ENCODE measurements at regions not wholly inside any gene's neighbourhood (a gene's known extent, or its start where the extent isn't known, plus 50 kb on each side); places are given as distances from the start of the nearest gene placed in this dataset.

- no peak for DNase-seq (ENCODE audit: low read depth in 2 of 2)
Observed at GRCh38 chr10:3723766-3724165, 61.2 kb downstream of the KLF6 start.

- no peak for DNase-seq (ENCODE audit: low read depth in 2 of 2)
Observed at GRCh38 chr10:3720228-3721019, 64.6 kb downstream of the KLF6 start.

- DNase-seq (ENCODE audit: low read depth in 2 of 2), result no peak
Observed at GRCh38 chr10:3719024-3719843, 65.8 kb downstream of the KLF6 start.

GRCh38 chr10:3716093-3716492 is 68.9 kb downstream of the KLF6 start:
- DNase-seq (ENCODE audit: low read depth in 2 of 2), result no peak

- DNase-seq (ENCODE audit: low read depth in 2 of 2), result no peak
Observed at GRCh38 chr10:3714967-3715366, 70.0 kb downstream of the KLF6 start.

- no peak for DNase-seq (ENCODE audit: low read depth in 2 of 2)
Observed at GRCh38 chr10:3714531-3714930, 70.5 kb downstream of the KLF6 start.

GRCh38 chr10:3712707-3713106 is 72.3 kb downstream of the KLF6 start:
- no peak for DNase-seq (ENCODE audit: low read depth in 2 of 2)

- DNase-seq (ENCODE audit: low read depth in 2 of 2), result no peak
Observed at GRCh38 chr10:3711918-3712317, 73.1 kb downstream of the KLF6 start.

- DNase-seq (ENCODE audit: low read depth in 2 of 2), result no peak
Observed at GRCh38 chr10:3710764-3711163, 74.2 kb downstream of the KLF6 start.

GRCh38 chr10:3709456-3710060 is 75.5 kb downstream of the KLF6 start:
- no peak for DNase-seq (ENCODE audit: low read depth in 2 of 2)

GRCh38 chr10:3708852-3709251 is 76.2 kb downstream of the KLF6 start:
- no peak for DNase-seq (ENCODE audit: low read depth in 2 of 2)

- no peak for DNase-seq (ENCODE audit: low read depth in 2 of 2)
Observed at GRCh38 chr10:3704565-3705325, 80.3 kb downstream of the KLF6 start.

GRCh38 chr10:3702569-3702968 is 82.4 kb downstream of the KLF6 start:
- DNase-seq (ENCODE audit: low read depth in 2 of 2), result no peak

- DNase-seq (ENCODE audit: low read depth in 2 of 2), result no peak
Observed at GRCh38 chr10:3702056-3702546, 82.9 kb downstream of the KLF6 start.

GRCh38 chr10:3701491-3701890 is 83.5 kb downstream of the KLF6 start:
- no peak for DNase-seq (ENCODE audit: low read depth in 2 of 2)

- no peak for DNase-seq (ENCODE audit: low read depth in 2 of 2)
Observed at GRCh38 chr10:3700531-3701076, 84.4 kb downstream of the KLF6 start.

GRCh38 chr10:3699916-3700315 is 85.1 kb downstream of the KLF6 start:
- no peak for DNase-seq (ENCODE audit: low read depth in 2 of 2)

GRCh38 chr10:3698312-3698711 is 86.7 kb downstream of the KLF6 start:
- no peak for DNase-seq (ENCODE audit: low read depth in 2 of 2)

GRCh38 chr10:3693698-3694080 is 91.3 kb downstream of the KLF6 start:
- DNase-seq (ENCODE audit: low read depth in 2 of 2), result no peak

- no peak for DNase-seq (ENCODE audit: low read depth in 2 of 2)
Observed at GRCh38 chr10:3693022-3693697, 91.8 kb downstream of the KLF6 start.

Data from stimulated activated CD4-positive, alpha-beta T cell treated with anti-CD3 and anti-CD28 coated beads, Interleukin-4, amount 100 ng/mL, for 48 hours (primary cell).